ENCODE measurements at regions not wholly inside any gene's neighbourhood (a gene's known extent, or its start where the extent isn't known, plus 50 kb on each side); places are given as distances from the start of the nearest gene placed in this dataset.

DNA sequence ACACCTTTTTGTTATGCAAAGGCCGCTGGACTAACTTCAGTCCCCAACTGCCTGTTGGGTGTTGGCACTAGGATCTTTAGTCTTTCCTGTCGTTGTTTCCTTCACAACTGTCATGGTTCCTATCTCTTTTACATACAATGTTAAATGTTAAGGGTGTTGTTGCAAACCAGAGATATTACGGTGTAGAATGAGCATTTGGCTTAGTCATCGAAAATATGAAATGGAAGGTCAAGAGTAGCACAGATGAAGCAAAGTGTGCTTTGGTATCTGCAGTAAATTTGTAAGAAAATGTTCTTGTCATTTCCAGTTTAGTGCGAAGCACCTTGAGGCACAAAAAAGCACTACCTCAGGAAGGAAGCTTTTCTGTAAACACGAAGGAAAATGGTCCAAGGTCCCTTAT, 751.3 kb upstream of the LRFN5 start:
- H3K4me3 ChIP-seq (ENCODE audit: insufficient read depth, low read length, poor library complexity, severe bottlenecking) = no peak overlapping the region
- H2AFZ ChIP-seq (ENCODE audit: low read depth, low read length, severe bottlenecking) = no peak overlapping the region
- H3K9me2 ChIP-seq (replicated peaks; ENCODE audit: insufficient read depth, low read length) = no peaks in the 10 kb centered on the region
- no peaks in the 10 kb centered on the region for H3K79me2 ChIP-seq (ENCODE audit: insufficient read depth, low read length)
- H3K9me3 ChIP-seq (ENCODE audit: insufficient read depth, low read length) = peaks cover 19% of the 10 kb centered on the region; the same call in 1 of the 2 replicates
- no peaks in the 10 kb centered on the region for H3K27me3 ChIP-seq (ENCODE audit: low read length)
- no peaks in the 10 kb centered on the region for H4K20me1 ChIP-seq (ENCODE audit: low read depth, low read length)
- TF ChIP-seq CTCF (IDR thresholded peaks at IDR 0.05; ENCODE audit: insufficient read depth, low read length, poor library complexity, severe bottlenecking) = no peak
- TF ChIP-seq EZH2phosphoT487 (conservative IDR thresholded peaks at IDR 0.05; ENCODE audit: low read length) = no peak
- no peaks in the 10 kb centered on the region for H3F3A ChIP-seq (ENCODE audit: insufficient read depth)
- no peaks in the 10 kb centered on the region for H3K36me3 ChIP-seq (ENCODE audit: low read length)
- H3K27ac ChIP-seq (ENCODE audit: low read depth, low read length) = no peak overlapping the region
- H3K4me2 ChIP-seq (ENCODE audit: low read depth, low read length, poor library complexity, severe bottlenecking) = no peak overlapping the region
- no peak overlapping the region for H3K9ac ChIP-seq (ENCODE audit: low read length)

DNA sequence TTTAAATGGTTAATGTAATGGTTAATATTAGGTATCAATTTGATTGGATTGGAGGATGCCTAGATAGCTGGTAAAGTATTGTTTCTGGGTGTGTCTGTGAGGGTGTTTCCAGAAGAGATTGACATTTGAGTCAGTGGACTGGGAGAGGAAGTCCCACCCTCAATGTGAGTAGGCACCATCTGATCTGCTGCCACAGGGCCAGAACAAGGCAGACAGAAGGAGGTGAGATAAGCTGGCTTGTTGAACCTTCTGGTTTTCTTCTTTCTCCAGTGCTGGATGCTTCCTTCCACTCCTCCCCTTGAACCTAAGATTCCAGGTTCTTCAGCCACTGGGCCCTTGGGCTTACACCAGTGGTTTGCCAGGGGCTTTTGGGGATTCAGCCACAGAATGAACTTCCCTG, 756.5 kb upstream of the LRFN5 start:
- no peak overlapping the region for H3K4me2 ChIP-seq (ENCODE audit: low read depth, low read length, poor library complexity, severe bottlenecking)
- no peaks in the 10 kb centered on the region for H3K79me2 ChIP-seq (ENCODE audit: insufficient read depth, low read length)
- H3K9me2 ChIP-seq (replicated peaks; ENCODE audit: insufficient read depth, low read length) = no peaks in the 10 kb centered on the region
- H3K27me3 ChIP-seq (ENCODE audit: low read length) = no peaks in the 10 kb centered on the region
- H3K36me3 ChIP-seq (ENCODE audit: low read length) = no peaks in the 10 kb centered on the region
- no peak for TF ChIP-seq CTCF (IDR thresholded peaks at IDR 0.05; ENCODE audit: insufficient read depth, low read length, poor library complexity, severe bottlenecking)
- TF ChIP-seq EZH2phosphoT487 (conservative IDR thresholded peaks at IDR 0.05; ENCODE audit: low read length) = no peak
- H3K27ac ChIP-seq (ENCODE audit: low read depth, low read length) = no peak overlapping the region
- H3K9ac ChIP-seq (ENCODE audit: low read length) = no peak overlapping the region
- H3K4me3 ChIP-seq (ENCODE audit: insufficient read depth, low read length, poor library complexity, severe bottlenecking) = no peak overlapping the region
- H4K20me1 ChIP-seq (ENCODE audit: low read depth, low read length) = no peaks in the 10 kb centered on the region
- H3K9me3 ChIP-seq (ENCODE audit: insufficient read depth, low read length) = no peaks in the 10 kb centered on the region
- H3F3A ChIP-seq (ENCODE audit: insufficient read depth) = no peaks in the 10 kb centered on the region
- H2AFZ ChIP-seq (ENCODE audit: low read depth, low read length, severe bottlenecking) = peak overlapping the region; percentile 84

DNA sequence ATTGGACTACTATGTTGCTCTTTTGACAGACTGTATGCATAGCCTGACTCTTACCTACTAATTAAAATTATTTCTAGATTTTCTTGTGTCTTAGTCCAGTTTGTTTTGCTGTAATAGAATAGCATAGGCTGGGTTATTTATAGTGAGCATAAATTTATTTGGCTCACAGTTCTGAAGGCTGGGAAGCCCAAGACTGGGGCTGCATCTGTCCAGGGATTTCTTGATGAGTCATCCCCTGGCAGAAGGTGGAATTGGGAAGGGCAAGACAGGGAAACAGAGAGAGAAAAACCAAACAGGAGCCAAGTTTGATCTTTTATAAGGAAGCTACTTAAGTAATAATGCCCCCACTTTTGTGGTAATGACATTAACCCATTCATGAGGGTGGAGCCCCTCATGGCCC, 759.2 kb upstream of the LRFN5 start:
- TF ChIP-seq EZH2phosphoT487 (conservative IDR thresholded peaks at IDR 0.05; ENCODE audit: low read length) (no peak), CTCF (IDR thresholded peaks at IDR 0.05; ENCODE audit: insufficient read depth, low read length, poor library complexity, severe bottlenecking) (no peak)
- no peaks in the 10 kb centered on the region for H3K9me3 ChIP-seq (ENCODE audit: insufficient read depth, low read length)
- H3K36me3 ChIP-seq (ENCODE audit: low read length) = no peaks in the 10 kb centered on the region
- H2AFZ ChIP-seq (ENCODE audit: low read depth, low read length, severe bottlenecking) = peak overlapping the region; percentile 62
- no peaks in the 10 kb centered on the region for H4K20me1 ChIP-seq (ENCODE audit: low read depth, low read length)
- no peaks in the 10 kb centered on the region for H3K9me2 ChIP-seq (replicated peaks; ENCODE audit: insufficient read depth, low read length)
- no peaks in the 10 kb centered on the region for H3F3A ChIP-seq (ENCODE audit: insufficient read depth)
- no peak overlapping the region for H3K27ac ChIP-seq (ENCODE audit: low read depth, low read length)
- H3K4me2 ChIP-seq (ENCODE audit: low read depth, low read length, poor library complexity, severe bottlenecking) = no peak overlapping the region
- no peaks in the 10 kb centered on the region for H3K27me3 ChIP-seq (ENCODE audit: low read length)
- H3K4me3 ChIP-seq (ENCODE audit: insufficient read depth, low read length, poor library complexity, severe bottlenecking) = no peak overlapping the region
- H3K79me2 ChIP-seq (ENCODE audit: insufficient read depth, low read length) = no peaks in the 10 kb centered on the region
- no peak overlapping the region for H3K9ac ChIP-seq (ENCODE audit: low read length)
